HepG2 (cell line): ENCODE measurements at regions not wholly inside any gene's neighbourhood (a gene's known extent, or its start where the extent isn't known, plus 50 kb on each side); places are given as distances from the start of the nearest gene placed in this dataset.

ENCODE experiments used
- JUNB ChIP-seq: sonication (generic); formaldehyde crosslinking; IDR thresholded peaks from 2 replicates; pipeline ENCODE4 v1.8.0; 2022; ENCODE audit warnings: missing genetic modification reagents, mild to moderate bottlenecking, borderline replicate concordance
- SMC3 ChIP-seq: IDR thresholded peaks from 2 replicates; pipeline ENCODE4 v1.6.1; 2011; ENCODE audit warnings: low read length, improper control_type of control experiment
- TCF12 ChIP-seq, 2 experiments: fragments of 450-650 bp in 1 of 2; sonication (generic) in 1 of 2; formaldehyde crosslinking in 1 of 2; IDR thresholded peaks; 2 replicates each; pipeline versions ENCODE4 v1.6.1 to v1.8.0; 2017 to 2022; ENCODE audit warnings: antibody characterized with exemption in 1 of 2, mild to moderate bottlenecking in 1 of 2, missing genetic modification reagents in 1 of 2, moderate library complexity in 1 of 2
- ZKSCAN8 ChIP-seq: IDR thresholded peaks from 2 replicates; pipeline ENCODE4 v1.6.1; 2016; ENCODE audit warnings: borderline replicate concordance, missing genetic modification reagents, missing compliant biosample characterization
- ZNF674 ChIP-seq: sonication (generic); formaldehyde crosslinking; IDR thresholded peaks from 2 replicates; pipeline ENCODE4 v1.5.0; 2020; ENCODE audit warnings: low read depth, mild to moderate bottlenecking, missing genetic modification reagents
- ZNF782 ChIP-seq: sonication (generic); formaldehyde crosslinking; IDR thresholded peaks from 2 replicates; pipeline ENCODE4 v1.4.0; 2020; ENCODE audit warnings: missing genetic modification reagents, mild to moderate bottlenecking, borderline replicate concordance
- TF ChIP-seq, protein P1 (sequence below), 2 experiments: sonication (generic) in 1 of 2; formaldehyde crosslinking in 1 of 2; IDR thresholded peaks; 2 replicates each; pipeline versions ENCODE4 v1.4.0 to v1.6.1; 2018 to 2020; ENCODE audit warnings: missing genetic modification reagents in 2 of 2, borderline replicate concordance in 1 of 2, low read depth in 1 of 2, mild to moderate bottlenecking in 1 of 2, missing biosample characterization in 1 of 2
- TF ChIP-seq, protein P2 (sequence below): sonication (generic); formaldehyde crosslinking; conservative IDR thresholded peaks from 2 replicates; pipeline ENCODE4 v1.5.0; 2020; ENCODE audit warnings: missing genetic modification reagents
- TF ChIP-seq, protein P3 (sequence below): sonication (generic); formaldehyde crosslinking; IDR thresholded peaks from 2 replicates; pipeline ENCODE4 v1.5.0; 2020; ENCODE audit warnings: mild to moderate bottlenecking, missing genetic modification reagents, moderate library complexity
- TF ChIP-seq, protein P4 (sequence below): sonication (generic); formaldehyde crosslinking; IDR thresholded peaks from 2 replicates; pipeline ENCODE4 v1.8.1; 2022; ENCODE audit warnings: low read depth, mild to moderate bottlenecking, missing genetic modification reagents
- TF ChIP-seq, protein P5 (sequence below), 2 experiments: IDR thresholded peaks; 2 replicates each; pipeline ENCODE4 v1.6.1; 2011 to 2012; ENCODE audit warnings: low read length in 2 of 2, borderline replicate concordance in 1 of 2, low read depth in 1 of 2, mild to moderate bottlenecking in 1 of 2, moderate library complexity in 1 of 2

DNA sequence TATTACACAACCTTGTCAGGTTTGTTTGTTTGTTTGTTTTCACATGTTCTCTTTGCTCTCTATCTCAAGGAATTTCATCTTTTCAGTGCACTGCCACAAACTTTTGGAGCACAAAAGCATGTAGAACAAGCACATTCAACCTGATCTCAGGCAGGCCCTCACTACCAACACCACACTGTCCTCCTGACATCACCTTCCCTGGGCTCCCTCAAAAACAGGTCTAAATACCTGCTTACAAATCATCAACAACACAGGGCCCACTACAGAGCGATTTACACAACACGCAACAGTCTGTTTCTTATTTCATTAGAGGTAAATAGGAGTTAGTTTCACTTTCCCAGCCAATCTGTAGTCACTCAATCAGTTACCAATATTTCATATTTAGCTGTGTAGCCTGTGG lies 241.4 kb downstream of the EPHA7 start:
- TF ChIP-seq, protein P1, sequence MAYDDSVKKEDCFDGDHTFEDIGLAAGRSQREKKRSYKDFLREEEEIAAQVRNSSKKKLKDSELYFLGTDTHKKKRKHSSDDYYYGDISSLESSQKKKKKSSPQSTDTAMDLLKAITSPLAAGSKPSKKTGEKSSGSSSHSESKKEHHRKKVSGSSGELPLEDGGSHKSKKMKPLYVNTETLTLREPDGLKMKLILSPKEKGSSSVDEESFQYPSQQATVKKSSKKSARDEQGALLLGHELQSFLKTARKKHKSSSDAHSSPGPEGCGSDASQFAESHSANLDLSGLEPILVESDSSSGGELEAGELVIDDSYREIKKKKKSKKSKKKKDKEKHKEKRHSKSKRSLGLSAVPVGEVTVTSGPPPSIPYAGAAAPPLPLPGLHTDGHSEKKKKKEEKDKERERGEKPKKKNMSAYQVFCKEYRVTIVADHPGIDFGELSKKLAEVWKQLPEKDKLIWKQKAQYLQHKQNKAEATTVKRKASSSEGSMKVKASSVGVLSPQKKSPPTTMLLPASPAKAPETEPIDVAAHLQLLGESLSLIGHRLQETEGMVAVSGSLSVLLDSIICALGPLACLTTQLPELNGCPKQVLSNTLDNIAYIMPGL (CRISPR knock-in tag; IDR thresholded peaks at IDR 0.05; ENCODE audit: borderline replicate concordance in 1 of 2, low read depth in 1 of 2): no peak
- TF ChIP-seq TCF12 (IDR thresholded peaks at IDR 0.05) (no peak), TCF12 (CRISPR knock-in tag; IDR thresholded peaks at IDR 0.05) (no peak), ZNF674 (CRISPR knock-in tag) (no peak), ZKSCAN8 (no peak), SMC3 (no peak), JUNB (CRISPR knock-in tag) (no peak), ZNF782 (CRISPR knock-in tag) (no peak)
- TF ChIP-seq, protein P2, sequence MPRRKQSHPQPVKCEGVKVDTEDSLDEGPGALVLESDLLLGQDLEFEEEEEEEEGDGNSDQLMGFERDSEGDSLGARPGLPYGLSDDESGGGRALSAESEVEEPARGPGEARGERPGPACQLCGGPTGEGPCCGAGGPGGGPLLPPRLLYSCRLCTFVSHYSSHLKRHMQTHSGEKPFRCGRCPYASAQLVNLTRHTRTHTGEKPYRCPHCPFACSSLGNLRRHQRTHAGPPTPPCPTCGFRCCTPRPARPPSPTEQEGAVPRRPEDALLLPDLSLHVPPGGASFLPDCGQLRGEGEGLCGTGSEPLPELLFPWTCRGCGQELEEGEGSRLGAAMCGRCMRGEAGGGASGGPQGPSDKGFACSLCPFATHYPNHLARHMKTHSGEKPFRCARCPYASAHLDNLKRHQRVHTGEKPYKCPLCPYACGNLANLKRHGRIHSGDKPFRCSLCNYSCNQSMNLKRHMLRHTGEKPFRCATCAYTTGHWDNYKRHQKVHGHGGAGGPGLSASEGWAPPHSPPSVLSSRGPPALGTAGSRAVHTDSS (CRISPR knock-in tag): no peak
- TF ChIP-seq, protein P3, sequence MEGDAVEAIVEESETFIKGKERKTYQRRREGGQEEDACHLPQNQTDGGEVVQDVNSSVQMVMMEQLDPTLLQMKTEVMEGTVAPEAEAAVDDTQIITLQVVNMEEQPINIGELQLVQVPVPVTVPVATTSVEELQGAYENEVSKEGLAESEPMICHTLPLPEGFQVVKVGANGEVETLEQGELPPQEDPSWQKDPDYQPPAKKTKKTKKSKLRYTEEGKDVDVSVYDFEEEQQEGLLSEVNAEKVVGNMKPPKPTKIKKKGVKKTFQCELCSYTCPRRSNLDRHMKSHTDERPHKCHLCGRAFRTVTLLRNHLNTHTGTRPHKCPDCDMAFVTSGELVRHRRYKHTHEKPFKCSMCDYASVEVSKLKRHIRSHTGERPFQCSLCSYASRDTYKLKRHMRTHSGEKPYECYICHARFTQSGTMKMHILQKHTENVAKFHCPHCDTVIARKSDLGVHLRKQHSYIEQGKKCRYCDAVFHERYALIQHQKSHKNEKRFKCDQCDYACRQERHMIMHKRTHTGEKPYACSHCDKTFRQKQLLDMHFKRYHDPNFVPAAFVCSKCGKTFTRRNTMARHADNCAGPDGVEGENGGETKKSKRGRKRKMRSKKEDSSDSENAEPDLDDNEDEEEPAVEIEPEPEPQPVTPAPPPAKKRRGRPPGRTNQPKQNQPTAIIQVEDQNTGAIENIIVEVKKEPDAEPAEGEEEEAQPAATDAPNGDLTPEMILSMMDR: no peak
- TF ChIP-seq, protein P4, sequence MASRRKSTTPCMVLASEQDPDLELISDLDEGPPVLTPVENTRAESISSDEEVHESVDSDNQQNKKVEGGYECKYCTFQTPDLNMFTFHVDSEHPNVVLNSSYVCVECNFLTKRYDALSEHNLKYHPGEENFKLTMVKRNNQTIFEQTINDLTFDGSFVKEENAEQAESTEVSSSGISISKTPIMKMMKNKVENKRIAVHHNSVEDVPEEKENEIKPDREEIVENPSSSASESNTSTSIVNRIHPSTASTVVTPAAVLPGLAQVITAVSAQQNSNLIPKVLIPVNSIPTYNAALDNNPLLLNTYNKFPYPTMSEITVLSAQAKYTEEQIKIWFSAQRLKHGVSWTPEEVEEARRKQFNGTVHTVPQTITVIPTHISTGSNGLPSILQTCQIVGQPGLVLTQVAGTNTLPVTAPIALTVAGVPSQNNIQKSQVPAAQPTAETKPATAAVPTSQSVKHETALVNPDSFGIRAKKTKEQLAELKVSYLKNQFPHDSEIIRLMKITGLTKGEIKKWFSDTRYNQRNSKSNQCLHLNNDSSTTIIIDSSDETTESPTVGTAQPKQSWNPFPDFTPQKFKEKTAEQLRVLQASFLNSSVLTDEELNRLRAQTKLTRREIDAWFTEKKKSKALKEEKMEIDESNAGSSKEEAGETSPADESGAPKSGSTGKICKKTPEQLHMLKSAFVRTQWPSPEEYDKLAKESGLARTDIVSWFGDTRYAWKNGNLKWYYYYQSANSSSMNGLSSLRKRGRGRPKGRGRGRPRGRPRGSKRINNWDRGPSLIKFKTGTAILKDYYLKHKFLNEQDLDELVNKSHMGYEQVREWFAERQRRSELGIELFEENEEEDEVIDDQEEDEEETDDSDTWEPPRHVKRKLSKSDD (CRISPR knock-in tag): no peak
- TF ChIP-seq, protein P5, sequence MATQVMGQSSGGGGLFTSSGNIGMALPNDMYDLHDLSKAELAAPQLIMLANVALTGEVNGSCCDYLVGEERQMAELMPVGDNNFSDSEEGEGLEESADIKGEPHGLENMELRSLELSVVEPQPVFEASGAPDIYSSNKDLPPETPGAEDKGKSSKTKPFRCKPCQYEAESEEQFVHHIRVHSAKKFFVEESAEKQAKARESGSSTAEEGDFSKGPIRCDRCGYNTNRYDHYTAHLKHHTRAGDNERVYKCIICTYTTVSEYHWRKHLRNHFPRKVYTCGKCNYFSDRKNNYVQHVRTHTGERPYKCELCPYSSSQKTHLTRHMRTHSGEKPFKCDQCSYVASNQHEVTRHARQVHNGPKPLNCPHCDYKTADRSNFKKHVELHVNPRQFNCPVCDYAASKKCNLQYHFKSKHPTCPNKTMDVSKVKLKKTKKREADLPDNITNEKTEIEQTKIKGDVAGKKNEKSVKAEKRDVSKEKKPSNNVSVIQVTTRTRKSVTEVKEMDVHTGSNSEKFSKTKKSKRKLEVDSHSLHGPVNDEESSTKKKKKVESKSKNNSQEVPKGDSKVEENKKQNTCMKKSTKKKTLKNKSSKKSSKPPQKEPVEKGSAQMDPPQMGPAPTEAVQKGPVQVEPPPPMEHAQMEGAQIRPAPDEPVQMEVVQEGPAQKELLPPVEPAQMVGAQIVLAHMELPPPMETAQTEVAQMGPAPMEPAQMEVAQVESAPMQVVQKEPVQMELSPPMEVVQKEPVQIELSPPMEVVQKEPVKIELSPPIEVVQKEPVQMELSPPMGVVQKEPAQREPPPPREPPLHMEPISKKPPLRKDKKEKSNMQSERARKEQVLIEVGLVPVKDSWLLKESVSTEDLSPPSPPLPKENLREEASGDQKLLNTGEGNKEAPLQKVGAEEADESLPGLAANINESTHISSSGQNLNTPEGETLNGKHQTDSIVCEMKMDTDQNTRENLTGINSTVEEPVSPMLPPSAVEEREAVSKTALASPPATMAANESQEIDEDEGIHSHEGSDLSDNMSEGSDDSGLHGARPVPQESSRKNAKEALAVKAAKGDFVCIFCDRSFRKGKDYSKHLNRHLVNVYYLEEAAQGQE (IDR thresholded peaks at IDR 0.05; ENCODE audit: borderline replicate concordance in 1 of 2, low read depth in 1 of 2, low read length in 2 of 2): no peak
